PC-3 (cell line): ENCODE measurements at regions not wholly inside any gene's neighbourhood (a gene's known extent, or its start where the extent isn't known, plus 50 kb on each side); places are given as distances from the start of the nearest gene placed in this dataset.
A peak's percentile ranks its signal among the peaks of the same experiment; 100 is the strongest.

Experiments used
- ATAC-seq: fragments of 200-7000 bp; cut with Tn5 transposase; 2 replicates; pipeline ENCODE4 v1.9.1; 2020; ENCODE audit warnings: mild to moderate bottlenecking, moderate library complexity
- BruUV-seq: library from RNA; stranded (reverse); fragments of 400-500 nt; replicated peaks from 2 replicates; lab custom pipeline; 2021; lab: Mats Ljungman, UMichigan
- CTCF ChIA-PET: fragments of 300-600 bp; sonication (Branson Sonifier 250); formaldehyde crosslinking; loops from one replicate; lab custom pipeline; 2022; ENCODE audit warnings: antibody characterized with exemption; lab: Charles Lee
- POLR2A ChIA-PET: fragments of 300-600 bp; sonication (Branson Sonifier 250); formaldehyde crosslinking; loops from one replicate; lab custom pipeline; 2022; ENCODE audit warnings: antibody characterized with exemption; ENCODE audit not compliant: unreplicated experiment; lab: Charles Lee
- DNase-seq: peaks from one replicate; pipeline ENCODE4 v3.0.0-alpha.2; 2015
- H2AFZ ChIP-seq: fragments of 300-600 bp; sonication (generic); 2 replicates; pipeline ENCODE4 v1.6.0; 2016; ENCODE audit warnings: antibody characterized with exemption, low read length
- H3F3A ChIP-seq: fragments of 300-600 bp; sonication (generic); one replicate; pipeline ENCODE4 v1.6.0; 2017; ENCODE audit warnings: antibody characterized with exemption, low read length, control low read depth, mild to moderate bottlenecking; ENCODE audit not compliant: unreplicated experiment
- H3K27ac ChIP-seq: fragments of 300-600 bp; sonication (generic); 2 replicates; pipeline ENCODE4 v1.5.1; 2016; ENCODE audit warnings: mild to moderate bottlenecking, low read length
- H3K27me3 ChIP-seq: fragments of 300-600 bp; sonication (generic); 2 replicates; pipeline ENCODE4 v1.6.1; 2016; ENCODE audit warnings: low read length, mixed read lengths
- H3K36me3 ChIP-seq: fragments of 300-600 bp; sonication (generic); 2 replicates; pipeline ENCODE4 v1.6.1; 2016; ENCODE audit warnings: low read depth, mixed run types, low read length, mixed read lengths
- H3K4me1 ChIP-seq: fragments of 300-600 bp; sonication (generic); 2 replicates; pipeline ENCODE4 v1.5.1; 2016; ENCODE audit warnings: low read length; ENCODE audit not compliant: insufficient read depth
- H3K4me2 ChIP-seq: fragments of 300-600 bp; sonication (generic); 2 replicates; pipeline ENCODE4 v1.6.0; 2016; ENCODE audit warnings: low read length
- H3K4me3 ChIP-seq: fragments of 300-600 bp; sonication (generic); 2 replicates; pipeline ENCODE4 v1.5.1; 2016; ENCODE audit warnings: mild to moderate bottlenecking, low read length, mixed read lengths
- H3K79me2 ChIP-seq: fragments of 300-600 bp; sonication (generic); 2 replicates; pipeline ENCODE4 v1.6.1; 2017; ENCODE audit warnings: low read length, mixed read lengths
- H3K9ac ChIP-seq: fragments of 300-600 bp; sonication (generic); 2 replicates; pipeline ENCODE4 v1.6.0; 2016; ENCODE audit warnings: mild to moderate bottlenecking, low read length
- H3K9me2 ChIP-seq: fragments of 300-600 bp; sonication (generic); replicated peaks from 2 replicates; pipeline ENCODE4 v1.6.1; 2016; ENCODE audit warnings: mixed run types, low read length, mixed read lengths
- H3K9me3 ChIP-seq: fragments of 300-600 bp; sonication (generic); 2 replicates; pipeline ENCODE4 v1.6.1; 2016; ENCODE audit warnings: low read length, mixed read lengths
- H4K20me1 ChIP-seq: fragments of 300-600 bp; sonication (generic); 2 replicates; pipeline ENCODE4 v1.6.1; 2016; ENCODE audit warnings: low read length, mixed read lengths
- EZH2 ChIP-seq: fragments of 300-600 bp; sonication (generic); IDR thresholded peaks from one replicate; pipeline ENCODE4 v1.6.1; 2017; ENCODE audit warnings: antibody characterized with exemption, mild to moderate bottlenecking, low read length; ENCODE audit not compliant: unreplicated experiment
- EZH2phosphoT487 ChIP-seq: fragments of 300-600 bp; sonication (generic); IDR thresholded peaks from 2 replicates; pipeline ENCODE4 v1.6.1; 2018; ENCODE audit warnings: mild to moderate bottlenecking, antibody characterized with exemption, low read length, borderline replicate concordance
- intact Hi-C: fragments of 100-400 bp; cut with micrococcal nuclease; formaldehyde crosslinking; loops from 2 replicates; pipeline ENCODE4 v1.9.0; 2023
- TF ChIP-seq, protein P1 (sequence below): fragments of 300-600 bp; sonication (generic); conservative IDR thresholded peaks from 2 replicates; pipeline ENCODE4 v1.5.1; 2017; ENCODE audit warnings: antibody characterized with exemption, low read depth, mild to moderate bottlenecking, low read length

- ChIA-PET CTCF (interaction anchor here (0.5 kb wide), 1 partner anchor 1940 kb away, joined by 3 read pairs; no protein-coding TSS in a partner anchor), POLR2A (no interaction called here)
- BruUV-seq = no TSS peak
- no peaks in the 10 kb centered on the region for H3K9me3 ChIP-seq
- DNase-seq (no peak), ATAC-seq (no peak)
- no peak overlapping the region for H2AFZ ChIP-seq
- no peaks in the 10 kb centered on the region for H3K4me1 ChIP-seq
- H3K27me3 ChIP-seq = no peaks in the 10 kb centered on the region
- no peaks in the 10 kb centered on the region for H4K20me1 ChIP-seq
- no peak overlapping the region for H3K4me2 ChIP-seq
- no peak overlapping the region for H3K27ac ChIP-seq
- H3K79me2 ChIP-seq = no peaks in the 10 kb centered on the region
- no peak overlapping the region for H3K4me3 ChIP-seq
- no peak for TF ChIP-seq EZH2
- no peak for TF ChIP-seq EZH2phosphoT487
- TF ChIP-seq, protein P1, sequence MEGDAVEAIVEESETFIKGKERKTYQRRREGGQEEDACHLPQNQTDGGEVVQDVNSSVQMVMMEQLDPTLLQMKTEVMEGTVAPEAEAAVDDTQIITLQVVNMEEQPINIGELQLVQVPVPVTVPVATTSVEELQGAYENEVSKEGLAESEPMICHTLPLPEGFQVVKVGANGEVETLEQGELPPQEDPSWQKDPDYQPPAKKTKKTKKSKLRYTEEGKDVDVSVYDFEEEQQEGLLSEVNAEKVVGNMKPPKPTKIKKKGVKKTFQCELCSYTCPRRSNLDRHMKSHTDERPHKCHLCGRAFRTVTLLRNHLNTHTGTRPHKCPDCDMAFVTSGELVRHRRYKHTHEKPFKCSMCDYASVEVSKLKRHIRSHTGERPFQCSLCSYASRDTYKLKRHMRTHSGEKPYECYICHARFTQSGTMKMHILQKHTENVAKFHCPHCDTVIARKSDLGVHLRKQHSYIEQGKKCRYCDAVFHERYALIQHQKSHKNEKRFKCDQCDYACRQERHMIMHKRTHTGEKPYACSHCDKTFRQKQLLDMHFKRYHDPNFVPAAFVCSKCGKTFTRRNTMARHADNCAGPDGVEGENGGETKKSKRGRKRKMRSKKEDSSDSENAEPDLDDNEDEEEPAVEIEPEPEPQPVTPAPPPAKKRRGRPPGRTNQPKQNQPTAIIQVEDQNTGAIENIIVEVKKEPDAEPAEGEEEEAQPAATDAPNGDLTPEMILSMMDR = no peak
- H3K36me3 ChIP-seq = no peaks in the 10 kb centered on the region
- no peaks in the 10 kb centered on the region for H3F3A ChIP-seq
- no peaks in the 10 kb centered on the region for H3K9me2 ChIP-seq
- intact Hi-C loops = loop anchor here (10.0 kb wide), 2 partner anchors 119 to 199 kb away; no protein-coding TSS in a partner anchor
- no peak overlapping the region for H3K9ac ChIP-seq
Observed at GRCh38 chr3:5423523-5423922, 236.0 kb downstream of the EDEM1 start.

- no peaks in the 10 kb centered on the region for H3K36me3 ChIP-seq
- BruUV-seq = no TSS peak
- no peak overlapping the region for H2AFZ ChIP-seq
- intact Hi-C loops = loop anchor here (10.0 kb wide), 2 partner anchors 121 to 201 kb away; no protein-coding TSS in a partner anchor
- ChIA-PET CTCF (no interaction called here), POLR2A (no interaction called here)
- TF ChIP-seq, protein P1 = no peak
- TF ChIP-seq EZH2 = no peak
- H4K20me1 ChIP-seq = no peaks in the 10 kb centered on the region
- no peak overlapping the region for H3K27ac ChIP-seq
- no peak overlapping the region for H3K4me3 ChIP-seq
- ATAC-seq (no peak), DNase-seq (no peak)
- H3K4me2 ChIP-seq = no peak overlapping the region
- H3K27me3 ChIP-seq = no peaks in the 10 kb centered on the region
- no peaks in the 10 kb centered on the region for H3K4me1 ChIP-seq
- H3K79me2 ChIP-seq = no peaks in the 10 kb centered on the region
- H3K9ac ChIP-seq = no peak overlapping the region
- no peaks in the 10 kb centered on the region for H3K9me3 ChIP-seq
- H3F3A ChIP-seq = no peaks in the 10 kb centered on the region
- H3K9me2 ChIP-seq = no peaks in the 10 kb centered on the region
Observed at GRCh38 chr3:5425371-5425770, 237.9 kb downstream of the EDEM1 start.

DNA sequence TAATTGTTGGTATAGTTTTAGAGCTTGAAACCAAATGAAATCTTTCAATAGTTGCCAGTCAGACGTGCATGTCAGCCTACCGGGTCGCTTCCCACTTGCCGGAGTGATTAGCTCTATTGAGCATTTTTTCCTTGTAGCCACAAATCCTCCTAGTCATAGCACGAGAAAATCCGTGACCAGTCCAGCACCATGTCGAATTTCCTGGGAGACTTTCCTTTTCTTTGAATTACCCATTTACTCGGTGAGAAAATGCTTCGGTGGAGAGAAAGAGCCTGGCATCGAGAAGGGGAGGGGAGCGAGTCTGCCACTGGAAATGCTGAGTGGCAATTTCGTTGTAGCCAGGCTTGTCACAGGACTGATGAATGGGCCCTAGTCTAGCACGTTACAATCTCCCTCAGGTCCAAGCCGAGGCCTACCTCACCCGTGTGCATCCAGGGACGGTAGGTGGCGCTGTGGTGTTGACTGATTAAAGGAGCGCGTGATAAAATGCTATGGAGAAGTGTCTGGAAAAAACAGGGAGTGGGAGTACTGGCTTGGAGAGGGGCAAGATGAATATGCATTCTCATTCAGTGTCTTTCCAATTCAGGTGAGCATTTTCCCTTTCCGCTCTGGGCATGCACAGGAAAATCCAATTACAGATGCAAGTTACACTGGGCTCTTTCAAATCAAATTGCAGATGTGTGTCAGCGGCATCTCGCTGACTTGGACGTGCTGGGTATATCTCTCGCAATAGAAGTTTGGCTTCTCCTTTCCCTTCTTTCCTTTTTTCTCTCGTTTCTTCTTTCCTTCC is 238.8 kb downstream of the EDEM1 start:
- H4K20me1 ChIP-seq = no peaks in the 10 kb centered on the region
- peak; percentile 92 for DNase-seq
- H3K9me2 ChIP-seq = no peaks in the 10 kb centered on the region
- TF ChIP-seq EZH2phosphoT487 (no peak), EZH2 (no peak)
- TF ChIP-seq, protein P1 = peak; percentile 95
- no peak overlapping the region for H3K27ac ChIP-seq
- H3K36me3 ChIP-seq = no peaks in the 10 kb centered on the region
- ChIA-PET POLR2A (no interaction called here), CTCF (no interaction called here)
- peak; percentile 99 for ATAC-seq
- no TSS peak for BruUV-seq
- no peaks in the 10 kb centered on the region for H3K9me3 ChIP-seq
- H2AFZ ChIP-seq = peak overlapping the region; percentile 67
- H3K4me3 ChIP-seq = no peak overlapping the region
- H3K79me2 ChIP-seq = no peaks in the 10 kb centered on the region
- no peak overlapping the region for H3K9ac ChIP-seq
- no peaks in the 10 kb centered on the region for H3K27me3 ChIP-seq
- no peaks in the 10 kb centered on the region for H3K4me1 ChIP-seq
- H3F3A ChIP-seq = no peaks in the 10 kb centered on the region
- no peak overlapping the region for H3K4me2 ChIP-seq
- intact Hi-C loops = loop anchor here (10.0 kb wide), 2 partner anchors 121 to 201 kb away; no protein-coding TSS in a partner anchor
